Astrocyte (in vitro differentiated cells and primary cell): ENCODE measurements at regions not wholly inside any gene's neighbourhood (a gene's known extent, or its start where the extent isn't known, plus 50 kb on each side); places are given as distances from the start of the nearest gene placed in this dataset.

Source experiments
- DNase-seq: peaks from one replicate; pipeline ENCODE4 v3.0.0-alpha.2; 2010; ENCODE audit warnings: low read depth
- FAIRE-seq: peaks from 2 replicates; lab custom pipeline; 2011; peaks lifted over from hg19 to GRCh38; lab: Jason Lieb, UNC
- H2AFZ ChIP-seq: 2 replicates; pipeline ENCODE4 v1.6.0; 2012; ENCODE audit warnings: low read depth, low read length, inconsistent platforms
- H3K27ac ChIP-seq: 2 replicates; pipeline ENCODE4 v1.5.1; 2011; ENCODE audit warnings: low read depth, low read length, inconsistent platforms
- H3K27me3 ChIP-seq: 2 replicates; pipeline ENCODE4 v1.6.0; 2011; ENCODE audit warnings: low read length, inconsistent platforms; ENCODE audit not compliant: insufficient read depth
- H3K36me3 ChIP-seq: 2 replicates; pipeline ENCODE4 v1.5.1; 2011; ENCODE audit warnings: low read length, inconsistent platforms; ENCODE audit not compliant: insufficient read depth
- H3K4me1 ChIP-seq: 2 replicates; pipeline ENCODE4 v1.5.1; 2011; ENCODE audit warnings: low read length, inconsistent platforms; ENCODE audit not compliant: insufficient read depth
- H3K4me2 ChIP-seq: 2 replicates; pipeline ENCODE4 v1.6.0; 2012; ENCODE audit warnings: low read length, inconsistent platforms
- H3K4me3 ChIP-seq: 2 replicates; pipeline ENCODE4 v1.5.1; 2011; ENCODE audit warnings: low read depth, mild to moderate bottlenecking, low read length, inconsistent platforms; ENCODE audit not compliant: insufficient read depth
- H3K79me2 ChIP-seq: 2 replicates; pipeline ENCODE4 v1.6.0; 2012; ENCODE audit warnings: mild to moderate bottlenecking, low read length, inconsistent platforms; ENCODE audit not compliant: insufficient read depth
- H3K9ac ChIP-seq: 2 replicates; pipeline ENCODE4 v1.6.0; 2012; ENCODE audit warnings: mild to moderate bottlenecking, low read length, inconsistent platforms
- H3K9me3 ChIP-seq: 2 replicates; pipeline ENCODE4 v1.5.1; 2012; ENCODE audit warnings: low read depth, mild to moderate bottlenecking, low read length, inconsistent platforms; ENCODE audit not compliant: insufficient read depth
- H4K20me1 ChIP-seq: 2 replicates; pipeline ENCODE4 v1.6.0; 2012; ENCODE audit warnings: low read length, inconsistent platforms; ENCODE audit not compliant: insufficient read depth
- H3K27ac Mint-ChIP-seq: one replicate; pipeline ENCODE4 v1.8.0; 2021; ENCODE audit warnings: mild to moderate bottlenecking, mixed read lengths; ENCODE audit not compliant: unreplicated experiment
- H3K27me3 Mint-ChIP-seq: one replicate; pipeline ENCODE4 v1.8.0; 2021; ENCODE audit warnings: low read depth, mixed read lengths; ENCODE audit not compliant: unreplicated experiment
- H3K36me3 Mint-ChIP-seq: one replicate; pipeline ENCODE4 v1.8.0; 2021; ENCODE audit warnings: low read depth, mixed read lengths; ENCODE audit not compliant: unreplicated experiment
- H3K4me1 Mint-ChIP-seq: one replicate; pipeline ENCODE4 v1.8.0; 2021; ENCODE audit warnings: low read depth, mixed read lengths; ENCODE audit not compliant: unreplicated experiment
- H3K4me3 Mint-ChIP-seq: one replicate; pipeline ENCODE4 v1.8.0; 2021; ENCODE audit warnings: mild to moderate bottlenecking, moderate library complexity, mixed read lengths; ENCODE audit not compliant: unreplicated experiment
- H3K9me3 Mint-ChIP-seq: one replicate; pipeline ENCODE4 v1.8.0; 2021; ENCODE audit warnings: mild to moderate bottlenecking, mixed read lengths; ENCODE audit not compliant: unreplicated experiment
- CTCF ChIP-seq: IDR thresholded peaks from 2 replicates; pipeline ENCODE4 v1.5.1; 2011; ENCODE audit warnings: low read depth, mild to moderate bottlenecking, inconsistent platforms, low read length, moderate library complexity; ENCODE audit not compliant: insufficient read depth
- EZH2 ChIP-seq: IDR thresholded peaks from 2 replicates; pipeline ENCODE4 v1.6.1; 2012; ENCODE audit warnings: mild to moderate bottlenecking, low read length, inconsistent platforms; ENCODE audit not compliant: insufficient read depth

- Histone ChIP-seq H3K4me2 (no peak overlapping the region), H3K36me3 (no peaks in the 10 kb centered on the region), H3K27ac (no peak overlapping the region), H3K79me2 (no peaks in the 10 kb centered on the region), H3K9ac (no peak overlapping the region), H3K4me1 (no peaks in the 10 kb centered on the region), H3K9me3 (no peaks in the 10 kb centered on the region), H2AFZ (no peak overlapping the region), H3K4me3 (no peak overlapping the region), H3K27me3 (no peaks in the 10 kb centered on the region), H4K20me1 (no peaks in the 10 kb centered on the region)
- peaks cover 3% of the 10 kb centered on the region for H3K4me1 Mint-ChIP-seq
- FAIRE-seq (no peak), DNase-seq (no peak)
- no peak overlapping the region for H3K4me3 Mint-ChIP-seq
- peaks cover 8% of the 10 kb centered on the region for H3K27me3 Mint-ChIP-seq
- no peak for TF ChIP-seq CTCF
- TF ChIP-seq EZH2 = no peak
- H3K36me3 Mint-ChIP-seq = no peaks in the 10 kb centered on the region
- no peaks in the 10 kb centered on the region for H3K9me3 Mint-ChIP-seq
- no peak overlapping the region for H3K27ac Mint-ChIP-seq
Measured at GRCh38 chr22:48507171-48507570, 1320.5 kb downstream of the BRD1 start.

- H3K9me3 Mint-ChIP-seq = no peaks in the 10 kb centered on the region
- peaks cover 3% of the 10 kb centered on the region for H3K4me1 Mint-ChIP-seq
- no peaks in the 10 kb centered on the region for H3K27me3 ChIP-seq
- no peaks in the 10 kb centered on the region for H3K79me2 ChIP-seq
- no peak overlapping the region for H3K4me3 ChIP-seq
- peaks cover 8% of the 10 kb centered on the region for H3K27me3 Mint-ChIP-seq
- H3K4me2 ChIP-seq = no peak overlapping the region
- H3K27ac ChIP-seq = no peak overlapping the region
- no peak overlapping the region for H2AFZ ChIP-seq
- H3K36me3 Mint-ChIP-seq = no peaks in the 10 kb centered on the region
- no peak for DNase-seq
- H3K4me1 ChIP-seq = no peaks in the 10 kb centered on the region
- TF ChIP-seq EZH2 (no peak), CTCF (no peak)
- FAIRE-seq = no peak
- no peak overlapping the region for H3K27ac Mint-ChIP-seq
- H3K4me3 Mint-ChIP-seq = no peak overlapping the region
- H4K20me1 ChIP-seq = no peaks in the 10 kb centered on the region
- H3K36me3 ChIP-seq = no peaks in the 10 kb centered on the region
- no peak overlapping the region for H3K9ac ChIP-seq
- no peaks in the 10 kb centered on the region for H3K9me3 ChIP-seq
Measured at GRCh38 chr22:48506506-48507145, 1321.0 kb downstream of the BRD1 start.

DNA sequence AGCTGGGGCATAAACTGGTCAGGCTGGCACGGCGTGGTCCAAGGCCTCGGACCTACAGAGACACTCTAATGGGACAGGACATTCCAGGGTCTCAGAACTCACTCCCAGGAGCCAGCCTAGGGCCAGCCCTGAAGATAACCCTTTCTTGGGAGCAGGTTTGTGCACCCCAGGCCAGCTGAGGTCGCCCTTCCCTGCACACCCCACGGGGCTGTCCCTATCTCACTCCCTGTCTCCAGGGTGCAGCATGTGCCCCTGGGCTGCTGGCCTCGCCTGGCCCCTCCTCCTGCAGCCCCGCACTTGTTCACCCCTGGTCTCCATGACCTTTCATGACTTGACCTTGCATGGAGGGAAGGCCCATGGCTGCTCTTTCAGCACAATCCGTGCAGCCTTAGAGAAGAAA is 1321.8 kb downstream of the BRD1 start:
- H3K79me2 ChIP-seq = no peaks in the 10 kb centered on the region
- H3K36me3 Mint-ChIP-seq = no peaks in the 10 kb centered on the region
- FAIRE-seq (no peak), DNase-seq (no peak)
- no peak overlapping the region for H3K9ac ChIP-seq
- no peaks in the 10 kb centered on the region for H3K27me3 ChIP-seq
- no peaks in the 10 kb centered on the region for H3K36me3 ChIP-seq
- H3K9me3 Mint-ChIP-seq = no peaks in the 10 kb centered on the region
- no peak for TF ChIP-seq EZH2
- no peak for TF ChIP-seq CTCF
- no peaks in the 10 kb centered on the region for H3K9me3 ChIP-seq
- no peak overlapping the region for H3K4me3 Mint-ChIP-seq
- H2AFZ ChIP-seq = no peak overlapping the region
- no peaks in the 10 kb centered on the region for H4K20me1 ChIP-seq
- H3K4me3 ChIP-seq = no peak overlapping the region
- no peak overlapping the region for H3K27ac Mint-ChIP-seq
- H3K27me3 Mint-ChIP-seq = peaks cover 8% of the 10 kb centered on the region
- H3K4me1 ChIP-seq = peaks cover 2% of the 10 kb centered on the region
- H3K4me1 Mint-ChIP-seq = peaks cover 3% of the 10 kb centered on the region
- no peak overlapping the region for H3K4me2 ChIP-seq
- no peak overlapping the region for H3K27ac ChIP-seq
